ENCODE measurements at regions not wholly inside any gene's neighbourhood (a gene's known extent, or its start where the extent isn't known, plus 50 kb on each side); places are given as distances from the start of the nearest gene placed in this dataset.

DNA sequence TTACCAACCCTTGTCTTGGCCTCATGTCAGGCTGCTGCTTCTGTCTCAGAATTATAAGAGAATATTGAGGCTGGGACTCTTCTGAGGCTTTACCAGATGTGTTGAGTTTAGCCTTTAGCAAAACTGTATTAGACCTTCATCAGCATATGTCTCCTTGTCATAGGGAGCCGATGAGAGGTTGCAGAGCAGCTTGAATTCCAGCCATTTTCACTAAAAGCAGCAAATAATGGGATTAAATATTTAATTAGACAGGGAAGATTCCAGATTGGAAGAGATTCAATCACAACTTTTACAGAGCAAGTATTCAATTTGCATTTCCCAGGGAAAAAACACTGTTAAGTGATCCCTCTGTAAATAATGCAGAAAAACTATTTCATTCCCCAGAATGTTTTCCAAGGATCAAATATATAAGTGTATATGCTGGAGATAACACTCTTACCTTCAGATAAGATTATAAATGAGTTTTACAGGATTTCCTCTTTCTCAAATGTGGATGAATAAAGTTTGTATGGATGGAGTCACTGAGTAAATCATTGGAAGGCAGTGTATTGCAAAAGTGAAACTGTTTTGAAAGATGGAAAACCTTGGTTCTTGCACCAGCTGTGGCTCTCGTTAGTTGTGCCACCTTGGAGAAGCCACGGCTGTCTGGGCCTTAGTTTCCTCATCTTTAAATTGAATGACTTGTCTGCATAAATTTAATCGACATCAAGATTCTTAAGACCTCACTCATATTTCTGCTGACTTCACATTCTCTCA lies 466.4 kb upstream of the SGO1 start:
- no peak for DNase-seq (ENCODE audit: low spot score)
- in situ Hi-C loops (cut with MboI; ENCODE audit: low sequenced_read_pairs, unreplicated experiment): no loop called here
- TF ChIP-seq, protein P1, sequence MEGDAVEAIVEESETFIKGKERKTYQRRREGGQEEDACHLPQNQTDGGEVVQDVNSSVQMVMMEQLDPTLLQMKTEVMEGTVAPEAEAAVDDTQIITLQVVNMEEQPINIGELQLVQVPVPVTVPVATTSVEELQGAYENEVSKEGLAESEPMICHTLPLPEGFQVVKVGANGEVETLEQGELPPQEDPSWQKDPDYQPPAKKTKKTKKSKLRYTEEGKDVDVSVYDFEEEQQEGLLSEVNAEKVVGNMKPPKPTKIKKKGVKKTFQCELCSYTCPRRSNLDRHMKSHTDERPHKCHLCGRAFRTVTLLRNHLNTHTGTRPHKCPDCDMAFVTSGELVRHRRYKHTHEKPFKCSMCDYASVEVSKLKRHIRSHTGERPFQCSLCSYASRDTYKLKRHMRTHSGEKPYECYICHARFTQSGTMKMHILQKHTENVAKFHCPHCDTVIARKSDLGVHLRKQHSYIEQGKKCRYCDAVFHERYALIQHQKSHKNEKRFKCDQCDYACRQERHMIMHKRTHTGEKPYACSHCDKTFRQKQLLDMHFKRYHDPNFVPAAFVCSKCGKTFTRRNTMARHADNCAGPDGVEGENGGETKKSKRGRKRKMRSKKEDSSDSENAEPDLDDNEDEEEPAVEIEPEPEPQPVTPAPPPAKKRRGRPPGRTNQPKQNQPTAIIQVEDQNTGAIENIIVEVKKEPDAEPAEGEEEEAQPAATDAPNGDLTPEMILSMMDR (IDR thresholded peaks at IDR 0.05; ENCODE audit: borderline replicate concordance, control extremely low read depth, extremely low read depth, insufficient read depth, missing control alignments): no peak

- TF ChIP-seq, protein P1 (IDR thresholded peaks at IDR 0.05; ENCODE audit: borderline replicate concordance, control extremely low read depth, extremely low read depth, insufficient read depth, missing control alignments): no peak
- in situ Hi-C loops (cut with MboI; ENCODE audit: low sequenced_read_pairs, unreplicated experiment): no loop called here
These were observed 462.9 kb upstream of the SGO1 start for GRCh38 chr3:20648921-20649381.

DNA sequence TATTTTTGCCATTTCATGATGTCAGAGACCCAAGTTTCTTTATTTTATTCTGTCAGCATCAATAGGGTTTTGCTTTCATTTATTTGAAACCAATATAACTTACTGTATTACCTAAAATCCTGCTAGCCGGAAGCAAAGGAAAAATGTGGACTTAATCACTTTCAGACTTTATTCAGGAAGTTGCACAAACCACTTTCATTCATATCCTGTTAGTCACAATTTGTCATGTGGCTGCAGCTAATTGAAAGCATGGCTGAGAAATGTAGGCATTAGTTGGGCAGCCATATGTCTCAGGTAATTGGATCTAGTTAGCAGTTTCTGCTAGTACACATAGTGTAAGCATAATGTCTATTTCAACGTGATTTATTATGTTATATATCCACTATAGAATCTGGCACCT lies 462.3 kb upstream of the SGO1 start:
- in situ Hi-C loops (cut with MboI; ENCODE audit: low sequenced_read_pairs, unreplicated experiment): no loop called here
- TF ChIP-seq, protein P1 (IDR thresholded peaks at IDR 0.05; ENCODE audit: borderline replicate concordance, control extremely low read depth, extremely low read depth, insufficient read depth, missing control alignments): no peak
- no peak for DNase-seq (ENCODE audit: low spot score)

More at GRCh38 chr3:20648921-20649381, 462.9 kb upstream of the SGO1 start:
- DNase-seq (ENCODE audit: low spot score): no peak

GRCh38 chr3:20646425-20646824 lies 460.4 kb upstream of the SGO1 start:
- in situ Hi-C loops (cut with MboI; ENCODE audit: low sequenced_read_pairs, unreplicated experiment): no loop called here
- TF ChIP-seq, protein P1 (IDR thresholded peaks at IDR 0.05; ENCODE audit: borderline replicate concordance, control extremely low read depth, extremely low read depth, insufficient read depth, missing control alignments): no peak
- DNase-seq (ENCODE audit: low spot score): no peak

DNA sequence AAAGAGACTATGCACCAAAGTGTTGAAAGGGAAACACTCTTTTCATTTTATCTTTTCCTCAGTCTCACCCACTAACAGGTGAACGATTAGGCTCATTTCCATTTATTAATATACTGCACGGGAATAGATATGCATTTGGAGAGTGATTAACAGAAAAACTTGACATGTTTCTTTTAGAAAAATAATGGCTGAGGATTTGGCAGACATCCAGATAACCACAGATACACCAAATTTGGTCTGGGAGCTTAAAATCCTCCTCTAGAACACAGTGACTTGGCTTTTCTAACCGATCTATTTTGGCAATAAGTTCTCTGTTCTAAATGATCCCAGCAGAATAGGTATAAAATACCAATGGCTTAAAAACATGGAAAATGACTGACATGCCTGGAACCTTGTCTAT lies 459.3 kb upstream of the SGO1 start:
- in situ Hi-C loops (cut with MboI; ENCODE audit: low sequenced_read_pairs, unreplicated experiment): no loop called here
- DNase-seq (ENCODE audit: low spot score): no peak
- TF ChIP-seq, protein P1 (IDR thresholded peaks at IDR 0.05; ENCODE audit: borderline replicate concordance, control extremely low read depth, extremely low read depth, insufficient read depth, missing control alignments): no peak

DNA sequence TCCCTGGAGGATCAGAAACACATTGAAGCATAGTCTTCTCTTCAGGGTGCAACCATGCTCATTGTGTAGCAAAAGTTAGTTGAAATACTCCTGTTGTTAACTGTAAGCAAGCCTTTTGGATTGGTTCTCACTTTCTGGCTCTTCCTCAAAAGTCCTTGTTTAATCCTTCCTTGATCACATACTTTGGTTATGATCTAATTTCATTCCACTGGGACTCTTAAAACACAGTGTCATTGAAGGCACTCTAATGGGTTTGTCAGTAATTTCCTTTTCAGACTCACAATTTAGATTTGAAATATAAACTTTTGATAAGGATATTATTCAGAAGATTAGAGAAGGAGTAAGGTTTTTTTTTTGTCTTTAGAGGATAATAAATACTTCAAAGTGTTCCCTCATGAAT lies 451.7 kb upstream of the SGO1 start:
- TF ChIP-seq, protein P1 (IDR thresholded peaks at IDR 0.05; ENCODE audit: borderline replicate concordance, control extremely low read depth, extremely low read depth, insufficient read depth, missing control alignments): no peak
- in situ Hi-C loops (cut with MboI; ENCODE audit: low sequenced_read_pairs, unreplicated experiment): no loop called here
- no peak for DNase-seq (ENCODE audit: low spot score)

Measured in GM13976 (cell line).